ENCODE measurements at regions not wholly inside any gene's neighbourhood (a gene's known extent, or its start where the extent isn't known, plus 50 kb on each side); places are given as distances from the start of the nearest gene placed in this dataset.
"Not testable (repeated sequence)": the region's sequence is repeated elsewhere in the genome, so short reads cannot be mapped to it uniquely, and the experiment has no call there.

DNA sequence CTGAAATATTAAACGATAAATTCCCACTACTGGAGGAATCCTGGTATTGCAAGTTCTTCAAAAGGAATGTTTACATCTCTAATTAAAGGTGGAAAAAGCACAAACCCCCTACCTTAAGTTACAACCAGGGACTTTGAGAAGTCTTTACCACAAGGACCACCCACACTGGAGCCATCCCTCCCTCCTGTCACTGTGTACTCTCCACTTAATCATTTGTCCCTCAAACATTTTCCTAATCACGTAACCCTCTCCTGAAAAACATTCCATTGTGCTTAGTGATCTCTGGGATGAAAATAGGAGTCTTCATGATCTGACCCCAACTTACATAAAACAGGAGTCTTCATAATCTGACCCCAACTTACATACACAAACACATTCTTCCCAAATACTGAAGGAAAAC lies 85.7 kb downstream of the SUCLG1 start:
- DNase-seq (ENCODE audit: low read depth) = no peak

DNA sequence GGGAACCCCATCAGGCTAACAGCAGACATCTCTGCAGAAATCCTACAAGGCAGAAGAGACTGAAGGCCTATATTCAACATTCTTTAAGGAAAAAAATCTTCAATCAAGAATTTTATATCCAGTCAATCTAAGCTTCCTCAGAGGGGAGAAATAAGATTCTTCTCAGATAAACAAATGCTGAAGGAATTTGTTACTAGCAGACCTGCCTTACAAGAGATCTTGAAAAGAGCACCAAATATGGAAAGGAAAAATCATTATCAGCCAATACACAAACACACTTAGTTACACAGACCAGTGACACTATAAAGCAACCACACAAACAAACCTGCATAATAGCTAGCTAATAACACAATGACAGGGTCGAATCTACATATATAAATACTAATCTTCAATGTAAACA lies 96.5 kb downstream of the SUCLG1 start:
- no peak for DNase-seq (ENCODE audit: low read depth)

DNA sequence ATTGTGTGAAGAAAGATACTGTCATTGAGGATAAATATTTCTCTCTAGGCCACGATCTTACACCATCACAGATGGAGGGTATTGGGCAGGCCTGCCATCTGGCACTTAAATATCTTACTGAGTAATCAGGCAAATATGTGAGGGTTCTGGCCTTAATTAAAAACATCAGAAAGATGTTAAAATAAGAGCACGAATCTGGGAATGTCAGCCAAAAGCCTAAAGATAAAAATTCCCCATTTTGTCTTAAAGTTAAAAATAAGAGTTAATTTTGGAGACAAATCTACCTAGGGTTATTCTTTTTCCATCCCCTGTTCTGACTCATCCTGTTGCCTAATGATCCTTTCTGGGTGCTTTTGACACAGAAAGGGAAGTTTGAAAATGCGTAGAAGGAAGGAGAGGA lies 121.0 kb downstream of the SUCLG1 start:
- DNase-seq (ENCODE audit: low read depth) = no peak

DNA sequence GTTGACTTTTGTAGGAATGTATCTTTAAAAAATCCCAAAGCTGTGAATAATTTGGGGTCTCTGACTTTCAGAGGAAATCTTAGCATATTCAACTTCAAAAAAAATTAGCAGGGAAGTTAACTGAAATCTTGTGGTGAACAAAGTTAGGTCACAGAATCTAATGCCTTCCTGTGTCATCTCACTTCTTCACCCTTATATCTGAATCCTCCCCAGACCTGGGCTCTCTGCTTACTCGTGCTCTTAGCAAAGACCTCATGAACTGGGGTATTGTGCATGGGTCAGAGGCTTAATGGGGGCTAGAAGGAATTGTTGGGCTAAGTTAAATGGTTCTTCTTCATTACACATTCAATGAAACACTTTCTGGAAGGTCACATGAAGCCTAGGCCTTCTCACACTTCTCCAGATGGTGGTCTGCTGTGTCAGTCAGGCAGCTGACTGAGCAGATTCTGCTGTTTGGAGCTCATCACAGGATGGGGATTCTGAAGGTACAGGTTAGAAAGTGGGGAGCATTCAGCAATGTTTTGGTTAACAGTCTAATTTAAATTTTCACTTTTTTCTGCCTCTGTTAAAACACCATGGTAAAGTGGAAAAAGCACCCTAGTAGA lies 131.3 kb downstream of the SUCLG1 start:
- DNase-seq (ENCODE audit: low read depth) = no peak

DNA sequence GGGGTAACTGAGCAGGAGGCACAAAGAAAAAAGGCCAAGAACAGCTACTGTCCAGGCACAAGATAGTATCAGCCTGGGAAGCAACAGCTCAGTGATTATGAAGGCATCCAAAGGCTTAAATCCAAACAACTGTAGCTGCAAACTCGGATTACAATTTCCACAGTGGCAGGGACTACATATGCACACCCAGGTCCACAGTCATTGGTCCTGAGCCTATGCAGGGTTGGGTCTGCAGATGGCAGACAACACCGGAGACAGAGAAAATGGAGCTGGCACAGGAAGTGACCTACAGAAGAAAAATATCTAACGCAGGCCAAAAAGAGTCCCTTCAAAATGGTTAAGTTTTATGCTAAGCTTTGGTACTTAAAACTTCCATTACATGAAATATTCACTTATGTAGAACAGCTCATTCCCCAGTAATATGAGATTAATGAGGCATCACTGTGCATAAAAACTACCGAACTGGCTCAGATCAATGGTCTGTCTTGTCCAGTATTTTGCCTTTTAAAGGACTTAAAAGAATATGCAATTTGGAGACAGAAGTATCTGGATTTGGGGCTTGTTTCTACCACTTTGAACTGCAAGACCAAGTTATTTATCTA lies 132.1 kb downstream of the SUCLG1 start:
- DNase-seq (ENCODE audit: low read depth) = no peak

DNA sequence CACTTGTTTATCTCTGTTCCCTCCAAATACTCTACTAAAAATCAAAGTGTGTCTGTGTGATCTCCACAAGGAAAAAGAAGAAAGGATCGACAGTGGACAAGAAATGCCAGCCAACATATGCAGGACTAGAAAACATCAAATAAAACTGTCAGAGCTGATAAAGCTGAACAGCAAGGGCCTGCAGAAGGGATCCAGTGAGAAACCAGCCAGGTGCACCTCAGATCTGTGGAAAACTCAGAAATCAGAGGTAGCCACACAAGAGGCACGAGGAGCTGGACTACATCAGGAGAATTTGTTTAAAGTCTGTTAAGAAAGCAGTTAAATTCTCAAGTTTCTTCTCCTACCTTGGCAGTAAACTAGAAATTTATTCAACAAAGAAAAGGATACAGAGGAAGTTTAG lies 135.2 kb downstream of the SUCLG1 start:
- no peak for DNase-seq (ENCODE audit: low read depth)

DNA sequence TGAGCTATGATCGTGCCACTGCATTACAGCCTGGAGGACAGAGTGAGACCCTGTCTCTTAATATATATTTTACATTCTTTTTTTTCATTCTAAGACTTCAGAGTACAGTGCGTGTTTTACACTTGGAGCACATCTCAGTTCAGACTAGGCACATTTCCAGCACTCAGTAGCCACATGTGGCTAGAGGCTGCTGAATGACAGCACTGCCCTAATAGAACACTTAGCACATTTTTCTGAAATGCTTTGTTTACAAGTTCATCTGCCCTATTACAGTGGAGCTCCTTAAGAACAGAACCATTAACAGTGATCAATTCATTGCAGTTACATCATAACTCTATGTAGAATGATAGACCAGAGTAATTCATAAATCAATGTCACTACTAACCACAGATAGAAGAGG lies 138.1 kb downstream of the SUCLG1 start:
- no peak for DNase-seq (ENCODE audit: low read depth)

DNA sequence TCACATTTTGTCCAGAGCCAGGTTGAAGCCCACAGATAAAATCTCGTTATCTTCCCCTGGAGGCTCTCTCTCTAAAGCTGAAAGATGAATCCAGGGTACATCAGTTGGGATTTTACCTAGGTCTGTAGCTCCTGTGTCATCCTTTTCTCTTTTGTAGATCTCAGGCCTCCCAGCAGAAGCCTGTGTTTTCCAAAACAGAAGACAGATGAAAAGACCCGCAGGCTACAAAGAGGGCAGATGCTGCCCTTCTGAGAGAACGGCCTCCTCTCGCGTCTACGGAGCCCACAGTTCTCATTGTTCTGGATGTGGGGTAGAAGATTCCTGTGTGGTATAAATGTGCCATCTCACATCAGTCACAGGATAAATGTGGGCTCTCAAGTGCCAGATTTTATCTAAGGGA lies 139.5 kb downstream of the SUCLG1 start:
- DNase-seq (ENCODE audit: low read depth) = no peak

DNA sequence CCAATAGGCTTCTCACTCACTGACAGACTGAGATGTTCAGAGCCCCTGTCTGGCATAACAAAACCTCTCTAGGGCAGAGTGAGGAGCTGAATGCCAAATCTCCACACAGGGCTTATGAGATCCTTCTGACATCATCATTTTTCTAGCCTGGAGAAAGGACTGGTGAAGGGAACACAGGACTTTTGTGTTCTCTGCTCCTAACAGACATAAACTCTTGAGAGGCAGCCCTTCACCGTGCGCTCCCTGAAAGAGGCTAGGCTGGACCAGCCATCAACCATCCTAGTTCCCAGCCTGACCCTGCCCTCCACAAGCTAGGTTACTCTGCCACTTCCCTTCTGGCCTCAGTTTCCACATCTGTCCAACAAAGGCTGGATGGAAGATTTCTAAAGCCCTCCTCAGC lies 141.9 kb downstream of the SUCLG1 start:
- DNase-seq (ENCODE audit: low read depth) = no peak

DNA sequence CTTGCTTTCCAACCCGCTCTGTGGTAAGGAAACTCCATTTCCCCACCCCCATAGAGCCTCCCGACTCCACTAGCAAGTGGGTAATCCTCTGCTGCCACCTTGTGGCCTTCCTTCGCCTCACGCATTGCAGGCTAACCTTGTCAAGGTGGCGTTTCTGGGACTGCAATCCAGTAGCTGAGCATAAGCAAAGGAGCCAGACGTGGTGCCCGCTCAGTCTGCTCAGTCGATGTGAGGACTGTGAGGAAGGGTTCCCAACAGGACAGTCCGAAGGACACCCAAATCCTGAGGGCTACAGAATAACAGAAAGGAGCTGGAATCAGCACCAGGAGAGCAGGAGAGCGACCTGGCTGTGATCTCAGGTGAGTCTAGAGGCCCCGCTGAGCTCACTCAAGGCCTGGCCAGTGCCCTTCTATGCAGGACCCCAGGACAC lies 144.2 kb downstream of the SUCLG1 start:
- DNase-seq (ENCODE audit: low read depth) = peak; percentile 47

DNA sequence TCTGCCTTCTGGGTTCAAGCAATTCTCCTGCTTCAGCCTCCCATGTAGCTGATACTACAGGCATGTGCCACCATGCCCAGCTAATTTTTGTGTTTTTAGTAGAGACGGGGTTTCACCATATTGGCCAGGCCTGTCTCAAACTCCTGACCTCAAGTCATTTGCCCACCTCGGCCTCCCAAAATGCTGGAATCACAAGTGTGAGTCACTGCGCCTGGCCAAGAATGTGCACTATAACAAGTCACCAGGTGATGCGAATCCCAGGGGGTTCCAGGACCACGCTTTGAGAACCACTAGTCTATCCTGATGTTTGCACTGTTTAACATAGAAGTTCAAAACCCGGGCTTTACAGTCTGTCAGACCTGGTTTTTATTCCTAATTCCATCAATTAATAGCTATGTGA lies 144.8 kb downstream of the SUCLG1 start:
- DNase-seq (ENCODE audit: low read depth) = no peak

DNA sequence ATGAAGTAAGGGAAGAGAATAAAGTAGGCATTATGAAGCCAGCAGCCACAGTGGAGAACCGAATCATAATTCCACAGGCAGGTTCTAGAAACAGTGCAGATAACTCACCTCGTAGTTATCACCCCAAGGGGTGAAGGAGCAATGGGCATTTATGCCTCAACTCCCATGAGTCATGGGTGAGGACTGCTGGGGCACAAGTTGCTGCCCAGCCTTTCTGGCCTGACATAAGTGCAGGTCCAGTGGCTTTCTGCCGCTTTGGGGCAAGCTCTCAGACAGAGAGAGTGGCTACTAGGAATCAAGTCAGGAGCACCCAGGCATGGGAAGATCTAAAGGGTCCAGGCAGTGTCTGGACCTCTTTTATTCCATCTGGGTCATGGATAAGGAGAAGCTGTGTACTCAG lies 149.8 kb downstream of the SUCLG1 start:
- DNase-seq (ENCODE audit: low read depth) = no peak

DNA sequence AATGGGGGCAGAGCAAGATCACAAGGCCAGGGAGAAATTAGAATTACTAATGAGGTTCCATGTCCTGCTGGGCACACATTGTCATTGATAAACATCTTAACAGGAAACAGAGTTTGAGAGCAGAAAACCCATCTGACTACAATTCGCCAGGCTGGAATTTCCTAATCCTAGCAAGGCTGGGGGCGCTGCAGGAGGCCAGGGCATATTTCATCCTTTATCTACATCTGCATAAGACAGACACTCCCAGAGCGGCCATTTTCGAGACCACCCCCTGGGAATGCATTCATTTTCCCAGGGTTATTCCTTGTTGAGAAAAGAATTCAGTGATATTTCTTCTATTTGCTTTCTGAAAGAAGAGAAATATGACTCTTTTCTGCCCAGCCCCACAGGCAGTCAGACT lies 152.7 kb downstream of the SUCLG1 start:
- DNase-seq (ENCODE audit: low read depth) = no peak

DNA sequence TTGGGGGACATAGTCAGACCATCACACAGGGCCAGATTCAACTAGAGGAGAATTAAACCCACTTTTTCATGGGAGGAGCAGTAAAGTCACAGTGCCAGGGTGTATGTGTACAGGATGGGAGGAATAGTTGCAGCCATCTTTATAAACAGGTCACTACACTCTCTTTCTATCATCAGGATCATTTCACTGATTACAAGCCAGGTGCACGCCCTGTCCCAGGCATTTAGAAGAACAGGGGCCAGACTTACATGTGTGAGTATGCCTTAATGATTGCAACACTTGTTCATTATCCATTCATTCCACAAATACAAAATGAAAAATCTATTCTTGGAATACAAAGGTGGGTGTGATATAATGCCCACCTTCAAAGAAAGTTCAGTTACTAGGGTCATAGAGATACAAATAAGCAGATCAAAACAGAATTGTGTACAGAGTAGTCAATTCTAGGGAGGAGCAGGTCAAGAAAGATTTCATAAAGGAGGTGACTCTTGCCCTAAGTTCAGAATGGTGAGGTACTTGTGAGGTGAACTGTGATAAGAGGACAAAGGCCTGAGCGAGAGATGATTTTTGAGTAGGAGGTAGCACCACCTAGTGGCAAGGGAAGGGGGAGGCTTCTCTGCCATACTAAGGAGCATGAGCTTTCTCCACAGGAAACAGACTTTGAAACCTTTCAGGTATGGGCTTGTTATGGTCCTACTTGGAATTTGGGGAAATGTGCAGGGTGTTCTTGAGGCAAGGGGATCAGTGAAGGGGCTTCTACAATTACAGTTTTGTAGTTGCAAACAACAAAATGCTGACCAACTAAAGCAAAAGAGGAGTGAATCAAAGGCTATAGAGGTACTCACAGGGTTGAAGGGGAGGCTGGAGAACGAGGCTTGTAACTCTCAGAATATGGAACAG lies 156.3 kb downstream of the SUCLG1 start:
- no peak for DNase-seq (ENCODE audit: low read depth)

DNA sequence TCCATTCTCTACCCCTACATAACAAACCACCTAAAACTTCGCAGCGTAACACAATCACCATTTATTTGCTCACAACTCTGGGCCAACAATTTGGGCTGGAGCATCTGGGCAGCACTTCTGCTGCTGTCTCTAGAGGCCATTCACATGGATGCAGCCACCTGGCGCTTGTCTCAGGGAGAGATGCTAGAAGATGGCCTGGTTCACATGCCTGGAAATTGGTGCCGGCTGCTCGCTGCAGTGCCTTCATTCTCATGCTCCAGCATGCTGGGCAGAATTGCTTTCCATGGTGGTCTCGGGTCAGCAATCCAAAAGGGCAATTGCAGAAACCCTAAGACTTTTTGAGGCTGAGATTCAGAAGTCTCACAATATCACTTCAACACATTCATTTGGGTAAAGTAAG lies 157.4 kb downstream of the SUCLG1 start:
- no peak for DNase-seq (ENCODE audit: low read depth)

DNA sequence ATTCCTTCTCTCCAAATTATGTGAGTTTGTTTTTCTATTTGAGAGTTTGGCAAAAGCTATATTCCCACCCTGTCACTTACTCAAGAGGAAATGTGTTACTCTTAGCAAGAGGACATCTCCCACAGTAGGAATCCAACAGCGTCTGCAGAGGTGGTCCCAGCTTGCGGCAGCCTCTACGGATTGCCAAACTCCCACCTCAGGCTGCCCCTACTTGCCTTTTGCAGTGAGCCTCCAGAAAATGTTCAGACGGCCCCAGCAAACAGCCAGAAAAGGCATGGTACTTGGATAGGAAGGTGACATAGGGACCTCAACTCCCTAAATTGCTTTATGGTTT lies 158.4 kb downstream of the SUCLG1 start:
- no peak for DNase-seq (ENCODE audit: low read depth)

DNA sequence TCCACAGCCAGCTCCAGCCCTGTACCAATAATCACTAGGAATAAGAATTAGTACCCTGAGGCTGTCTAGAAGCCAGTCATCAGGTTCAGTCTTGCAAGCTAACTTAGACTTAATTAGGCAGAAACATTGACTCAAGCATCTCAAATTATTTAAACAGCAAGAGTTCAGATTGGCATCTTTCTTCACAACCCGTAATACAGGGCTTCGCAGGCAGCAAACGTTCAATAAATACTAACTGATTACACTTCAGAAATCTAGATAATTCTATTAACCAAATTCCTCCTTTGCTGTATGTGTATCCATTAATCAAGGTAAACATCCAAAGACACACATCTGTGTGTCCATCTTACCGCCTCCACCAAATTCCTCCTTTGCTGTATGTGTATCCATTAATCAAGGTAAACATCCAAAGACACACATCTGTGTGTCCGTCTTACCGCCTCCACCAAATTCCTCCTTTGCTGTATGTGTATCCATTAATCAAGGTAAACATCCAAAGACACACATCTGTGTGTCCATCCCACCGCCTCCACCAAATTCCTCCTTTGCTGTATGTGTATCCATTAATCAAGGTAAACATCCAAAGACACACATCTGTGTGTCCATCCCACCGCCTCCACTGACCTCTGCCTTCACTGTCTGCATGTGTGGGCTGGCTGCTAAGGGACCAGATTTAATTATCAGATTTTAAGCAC lies 158.9 kb downstream of the SUCLG1 start:
- DNase-seq (ENCODE audit: low read depth) = not testable (repeated sequence)

DNA sequence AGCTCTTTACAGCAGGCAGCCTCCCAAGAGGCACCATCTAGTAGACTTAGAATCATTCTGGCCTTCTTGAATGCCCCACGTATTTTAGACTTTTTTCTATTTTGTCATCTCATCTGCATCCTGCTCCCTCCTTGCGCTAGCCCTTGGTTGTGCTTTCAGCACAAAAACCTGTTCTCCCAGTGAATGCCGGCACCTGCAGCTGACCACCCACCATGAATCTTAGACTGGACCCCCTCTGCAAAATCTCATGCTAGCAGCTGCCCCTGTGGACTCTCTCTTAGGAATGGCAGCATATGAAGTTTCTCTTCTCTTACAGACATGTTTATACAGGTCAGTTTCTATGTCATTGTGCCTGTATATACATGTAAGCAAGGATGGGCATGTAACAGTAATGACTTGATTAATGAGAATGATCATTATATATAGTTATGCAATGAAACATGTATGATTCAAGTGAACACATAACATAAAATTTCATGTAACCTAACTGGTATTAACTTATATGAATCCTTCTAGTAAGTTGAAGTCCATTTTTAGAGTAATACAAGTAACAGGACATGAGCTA lies 159.8 kb downstream of the SUCLG1 start:
- no peak for DNase-seq (ENCODE audit: low read depth)

DNA sequence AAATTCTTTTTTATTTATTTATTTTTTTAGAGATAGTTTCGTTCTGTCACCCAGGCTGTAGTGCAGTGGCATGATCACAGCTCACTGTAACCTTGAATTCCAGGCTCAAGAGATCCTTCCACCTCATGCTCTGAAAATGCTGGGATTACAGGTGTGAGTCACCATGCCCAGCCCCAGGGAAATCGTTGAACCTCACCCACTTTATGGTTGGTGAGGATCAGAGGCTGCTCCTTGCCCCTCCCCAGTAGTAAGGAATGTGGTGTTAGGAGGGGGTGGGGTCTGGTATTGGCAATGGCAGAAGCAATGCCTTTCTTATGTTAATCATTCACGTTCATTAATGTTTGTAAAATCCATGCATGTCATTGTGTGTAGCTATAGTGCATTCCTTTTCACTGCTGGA lies 161.9 kb downstream of the SUCLG1 start:
- no peak for DNase-seq (ENCODE audit: low read depth)

DNA sequence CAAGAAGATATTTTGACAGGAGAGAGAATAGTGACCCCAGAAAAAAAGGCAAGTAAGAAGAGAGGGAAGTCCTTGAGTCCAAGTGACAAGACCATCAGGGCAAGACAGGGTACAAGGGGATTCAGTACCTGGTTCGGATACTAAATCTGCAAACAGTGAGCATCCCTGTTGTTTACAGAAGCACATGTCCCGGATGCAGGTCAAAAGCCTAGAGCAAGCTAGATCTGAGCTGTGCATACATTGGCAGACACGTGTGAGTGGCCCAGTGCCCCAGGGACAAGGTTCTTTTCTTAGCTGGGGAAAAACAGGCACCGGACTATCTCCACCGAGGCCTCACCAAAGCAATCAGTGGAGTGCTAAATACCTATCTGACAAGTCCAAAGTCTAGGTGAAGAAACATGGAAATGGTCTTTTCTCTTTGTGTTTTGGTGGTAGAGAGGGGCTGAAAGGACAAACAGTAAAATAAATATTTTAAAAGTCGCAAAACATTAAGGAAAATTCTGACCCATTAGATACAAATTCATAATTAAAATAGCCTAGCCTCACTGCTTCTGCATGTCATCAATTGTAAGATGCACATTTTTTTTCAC lies 165.2 kb downstream of the SUCLG1 start:
- no peak for DNase-seq (ENCODE audit: low read depth)

DNA sequence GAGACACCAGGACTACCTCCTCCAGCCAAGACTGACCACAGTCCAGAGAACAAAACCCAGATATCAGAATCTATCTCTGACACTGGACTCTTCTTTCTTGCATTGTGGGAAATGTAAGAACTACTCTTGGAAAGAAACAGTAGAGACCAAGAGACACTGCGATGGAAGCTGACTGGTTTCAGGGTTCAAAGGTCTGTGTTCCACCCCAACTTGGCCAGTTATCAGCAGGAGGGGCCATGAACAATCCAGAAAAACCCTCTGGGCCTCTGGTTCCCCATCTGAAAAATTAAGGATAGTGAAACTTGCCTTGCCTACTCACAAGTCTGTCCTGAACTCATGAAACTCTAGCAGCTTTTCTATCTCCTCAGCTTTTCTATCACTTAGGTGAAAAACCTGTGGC lies 166.5 kb downstream of the SUCLG1 start:
- DNase-seq (ENCODE audit: low read depth) = no peak

DNA sequence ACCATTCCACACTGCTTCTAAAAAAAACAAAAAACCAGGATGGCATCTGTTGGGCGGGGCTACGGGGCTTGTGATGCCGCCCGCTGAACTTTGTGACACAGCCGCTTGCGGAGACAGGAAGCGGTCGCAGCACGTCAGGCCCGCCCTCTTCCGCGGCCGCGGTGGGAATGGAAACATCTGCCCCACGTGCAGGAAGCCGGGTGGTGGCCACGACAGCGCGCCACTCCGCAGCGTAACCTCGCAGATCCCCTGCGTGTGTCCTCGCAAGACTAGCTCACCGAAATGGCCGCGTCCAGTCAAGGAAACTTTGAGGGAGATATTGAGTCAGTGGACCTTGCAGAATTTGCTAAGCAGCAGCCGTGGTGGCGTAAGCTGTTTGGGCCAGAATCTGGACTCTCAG lies 168.5 kb downstream of the SUCLG1 start:
- DNase-seq (ENCODE audit: low read depth) = no peak
